ENCODE measurements at regions not wholly inside any gene's neighbourhood (a gene's known extent, or its start where the extent isn't known, plus 50 kb on each side); places are given as distances from the start of the nearest gene placed in this dataset.

GRCh38 chr1:11374748-11375110 lies 101.7 kb downstream of the UBIAD1 start:
- no peak for TF ChIP-seq EZH2 (IDR thresholded peaks at IDR 0.05; ENCODE audit: low read depth)
- no peak for TF ChIP-seq CTCF (conservative IDR thresholded peaks at IDR 0.05)

Data from PC-9 (cell line).